GM04504 (cell line): ENCODE measurements at regions not wholly inside any gene's neighbourhood (a gene's known extent, or its start where the extent isn't known, plus 50 kb on each side); places are given as distances from the start of the nearest gene placed in this dataset.

Source experiments
- DNase-seq: peaks from one replicate; pipeline ENCODE4 v3.0.0-alpha.2; 2012; ENCODE audit warnings: low read depth

- no peak for DNase-seq
Observed at GRCh38 chr5:89273289-89273688, 390.3 kb upstream of the MEF2C start.

GRCh38 chr5:89270901-89271300 lies 387.9 kb upstream of the MEF2C start:
- no peak for DNase-seq

GRCh38 chr5:89269721-89270120 lies 386.7 kb upstream of the MEF2C start:
- DNase-seq = no peak

GRCh38 chr5:89268460-89268859 lies 385.5 kb upstream of the MEF2C start:
- DNase-seq = no peak

- no peak for DNase-seq
Observed at GRCh38 chr5:89267788-89268187, 384.8 kb upstream of the MEF2C start.

GRCh38 chr5:89265511-89266179 lies 382.7 kb upstream of the MEF2C start:
- no peak for DNase-seq

GRCh38 chr5:89263846-89264245 lies 380.9 kb upstream of the MEF2C start:
- DNase-seq = no peak

- no peak for DNase-seq
Observed at GRCh38 chr5:89262030-89262429, 379.0 kb upstream of the MEF2C start.

GRCh38 chr5:89260254-89260653 lies 377.3 kb upstream of the MEF2C start:
- DNase-seq = no peak

- DNase-seq = no peak
Observed at GRCh38 chr5:89255845-89256463, 373.0 kb upstream of the MEF2C start.

GRCh38 chr5:89253666-89254352 lies 370.8 kb upstream of the MEF2C start:
- DNase-seq = no peak

GRCh38 chr5:89246864-89247263 lies 363.9 kb upstream of the MEF2C start:
- DNase-seq = no peak

GRCh38 chr5:89246252-89246651 lies 363.3 kb upstream of the MEF2C start:
- DNase-seq = no peak

- no peak for DNase-seq
Observed at GRCh38 chr5:89243611-89244010, 360.6 kb upstream of the MEF2C start.

GRCh38 chr5:89241186-89241585 lies 358.2 kb upstream of the MEF2C start:
- DNase-seq = no peak

- no peak for DNase-seq
Observed at GRCh38 chr5:89236900-89237299, 353.9 kb upstream of the MEF2C start.

GRCh38 chr5:89233462-89233861 lies 350.5 kb upstream of the MEF2C start:
- DNase-seq = no peak

GRCh38 chr5:89232139-89232603 lies 349.2 kb upstream of the MEF2C start:
- DNase-seq = no peak

- no peak for DNase-seq
Observed at GRCh38 chr5:89230178-89230577, 347.2 kb upstream of the MEF2C start.

- no peak for DNase-seq
Observed at GRCh38 chr5:89229331-89230070, 346.5 kb upstream of the MEF2C start.

GRCh38 chr5:89228355-89228754 lies 345.4 kb upstream of the MEF2C start:
- DNase-seq = no peak

- no peak for DNase-seq
Observed at GRCh38 chr5:89218364-89218763, 335.4 kb upstream of the MEF2C start.

GRCh38 chr5:89216606-89217005 lies 333.6 kb upstream of the MEF2C start:
- DNase-seq = no peak
